GM06990 (cell line): ENCODE measurements at regions not wholly inside any gene's neighbourhood (a gene's known extent, or its start where the extent isn't known, plus 50 kb on each side); places are given as distances from the start of the nearest gene placed in this dataset.

Experiments used
- DNase-seq: peaks from one replicate; pipeline ENCODE4 v3.0.0-alpha.2; 2011; ENCODE audit not compliant: insufficient read length; ENCODE audit errors: extremely low read depth
- H3K27me3 ChIP-seq: replicated peaks from 2 replicates; pipeline ENCODE4 v1.6.0; 2011; ENCODE audit warnings: low read length; ENCODE audit not compliant: control insufficient read depth, insufficient read depth
- H3K36me3 ChIP-seq: 2 replicates; pipeline ENCODE4 v1.5.1; 2011; ENCODE audit warnings: low read length; ENCODE audit not compliant: control insufficient read depth, insufficient read depth
- H3K4me3 ChIP-seq: replicated peaks from 2 replicates; pipeline ENCODE4 v1.5.1; 2011; ENCODE audit warnings: low read depth, mild to moderate bottlenecking, control low read depth, low read length
- TF ChIP-seq, protein P1 (sequence below): IDR thresholded peaks from 2 replicates; pipeline ENCODE4 v1.5.1; 2011; ENCODE audit warnings: low read length, control low read depth, mild to moderate bottlenecking, inconsistent platforms; ENCODE audit not compliant: insufficient read depth, poor library complexity, severe bottlenecking

GRCh38 chr6:105838171-105838570, 248.0 kb upstream of the PRDM1 start:
- TF ChIP-seq, protein P1, sequence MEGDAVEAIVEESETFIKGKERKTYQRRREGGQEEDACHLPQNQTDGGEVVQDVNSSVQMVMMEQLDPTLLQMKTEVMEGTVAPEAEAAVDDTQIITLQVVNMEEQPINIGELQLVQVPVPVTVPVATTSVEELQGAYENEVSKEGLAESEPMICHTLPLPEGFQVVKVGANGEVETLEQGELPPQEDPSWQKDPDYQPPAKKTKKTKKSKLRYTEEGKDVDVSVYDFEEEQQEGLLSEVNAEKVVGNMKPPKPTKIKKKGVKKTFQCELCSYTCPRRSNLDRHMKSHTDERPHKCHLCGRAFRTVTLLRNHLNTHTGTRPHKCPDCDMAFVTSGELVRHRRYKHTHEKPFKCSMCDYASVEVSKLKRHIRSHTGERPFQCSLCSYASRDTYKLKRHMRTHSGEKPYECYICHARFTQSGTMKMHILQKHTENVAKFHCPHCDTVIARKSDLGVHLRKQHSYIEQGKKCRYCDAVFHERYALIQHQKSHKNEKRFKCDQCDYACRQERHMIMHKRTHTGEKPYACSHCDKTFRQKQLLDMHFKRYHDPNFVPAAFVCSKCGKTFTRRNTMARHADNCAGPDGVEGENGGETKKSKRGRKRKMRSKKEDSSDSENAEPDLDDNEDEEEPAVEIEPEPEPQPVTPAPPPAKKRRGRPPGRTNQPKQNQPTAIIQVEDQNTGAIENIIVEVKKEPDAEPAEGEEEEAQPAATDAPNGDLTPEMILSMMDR, result no peak
- Histone ChIP-seq H3K27me3 (no peaks in the 10 kb centered on the region), H3K36me3 (no peaks in the 10 kb centered on the region), H3K4me3 (no peak overlapping the region)
- DNase-seq, result no peak

DNA sequence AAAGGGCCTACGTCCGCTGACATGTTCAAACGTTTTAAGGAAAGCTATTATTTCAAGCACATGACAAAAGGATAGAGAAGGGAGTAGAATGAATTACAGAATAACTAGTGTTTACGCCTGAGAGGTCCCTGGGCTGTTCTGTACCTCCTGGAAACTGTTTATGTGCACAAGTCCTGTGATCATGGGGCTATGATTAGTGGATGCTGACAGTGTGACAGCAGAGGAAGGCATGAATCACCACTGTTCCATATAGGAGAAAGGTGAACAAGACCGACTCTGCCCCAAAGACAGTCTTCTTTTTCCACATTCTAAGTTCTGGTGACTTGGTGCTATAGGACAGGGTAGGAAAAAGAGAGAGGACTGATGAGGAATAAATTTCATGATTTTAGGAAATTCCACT, 249.2 kb upstream of the PRDM1 start:
- Histone ChIP-seq H3K36me3 (no peaks in the 10 kb centered on the region), H3K4me3 (no peak overlapping the region), H3K27me3 (no peaks in the 10 kb centered on the region)
- DNase-seq, result no peak
- TF ChIP-seq, protein P1, result no peak

DNA sequence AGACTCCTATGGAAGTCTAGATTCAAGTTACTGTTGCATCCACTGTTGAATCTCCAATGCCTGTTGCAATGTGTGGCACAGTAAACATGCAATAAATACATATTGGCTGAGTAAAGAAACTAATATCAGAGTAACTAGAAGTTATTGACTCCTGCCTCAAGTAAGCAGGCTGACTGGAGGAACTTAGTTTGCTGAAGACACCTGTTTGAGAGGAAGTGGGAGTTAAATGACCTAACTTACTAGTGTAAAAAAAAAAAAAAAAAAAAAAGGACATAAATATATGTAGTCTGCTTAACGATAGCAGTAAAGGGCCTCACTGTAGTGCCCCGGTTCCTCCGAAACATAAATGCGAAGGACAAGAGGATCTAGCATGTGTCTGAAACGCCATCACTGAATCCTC, 249.8 kb upstream of the PRDM1 start:
- no peak overlapping the region for H3K4me3 ChIP-seq
- no peak for DNase-seq
- H3K36me3 ChIP-seq, result no peaks in the 10 kb centered on the region

DNA sequence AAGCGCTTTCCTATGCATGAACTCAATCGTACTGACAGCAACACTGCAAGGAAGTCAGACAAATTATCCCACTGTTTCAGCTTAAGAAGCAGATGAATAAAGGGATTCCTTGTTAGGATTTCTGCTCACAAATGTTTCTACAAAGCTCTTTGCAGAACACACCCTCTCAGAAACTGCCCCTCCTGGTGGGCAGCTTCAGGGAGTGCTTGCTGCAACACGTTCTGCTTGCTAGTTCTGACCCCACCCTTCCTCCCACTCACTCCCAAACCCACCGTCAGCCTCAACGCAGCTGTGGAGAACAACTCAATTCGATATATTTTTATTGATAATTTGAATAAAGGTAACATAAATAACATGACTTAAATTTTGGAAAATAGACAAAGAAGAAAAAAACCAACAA, 250.8 kb upstream of the PRDM1 start:
- no peak for DNase-seq
- no peaks in the 10 kb centered on the region for H3K36me3 ChIP-seq
- no peaks in the 10 kb centered on the region for H3K27me3 ChIP-seq
- TF ChIP-seq, protein P1, result peak; percentile 51
- no peak overlapping the region for H3K4me3 ChIP-seq

More for the DNA sequence above, 249.8 kb upstream of the PRDM1 start:
- H3K27me3 ChIP-seq, result no peaks in the 10 kb centered on the region
- TF ChIP-seq, protein P1, result no peak

- TF ChIP-seq, protein P1, result no peak
- Histone ChIP-seq H3K36me3 (no peaks in the 10 kb centered on the region), H3K27me3 (no peaks in the 10 kb centered on the region), H3K4me3 (no peak overlapping the region)
- no peak for DNase-seq
Observed at GRCh38 chr6:105833959-105834947, 251.9 kb upstream of the PRDM1 start.
